NCI-H345 treated with DMSO at 0.1 percent for 48 hours (cell line): ENCODE measurements at regions not wholly inside any gene's neighbourhood (a gene's known extent, or its start where the extent isn't known, plus 50 kb on each side); places are given as distances from the start of the nearest gene placed in this dataset.
"Not testable (repeated sequence)": the region's sequence is repeated elsewhere in the genome, so short reads cannot be mapped to it uniquely, and the experiment has no call there.

Experiments used
- DNase-seq: peaks from one replicate; lab custom pipeline; 2025; ENCODE audit not compliant: unreplicated experiment; lab: John Stamatoyannopoulos, UW

DNA sequence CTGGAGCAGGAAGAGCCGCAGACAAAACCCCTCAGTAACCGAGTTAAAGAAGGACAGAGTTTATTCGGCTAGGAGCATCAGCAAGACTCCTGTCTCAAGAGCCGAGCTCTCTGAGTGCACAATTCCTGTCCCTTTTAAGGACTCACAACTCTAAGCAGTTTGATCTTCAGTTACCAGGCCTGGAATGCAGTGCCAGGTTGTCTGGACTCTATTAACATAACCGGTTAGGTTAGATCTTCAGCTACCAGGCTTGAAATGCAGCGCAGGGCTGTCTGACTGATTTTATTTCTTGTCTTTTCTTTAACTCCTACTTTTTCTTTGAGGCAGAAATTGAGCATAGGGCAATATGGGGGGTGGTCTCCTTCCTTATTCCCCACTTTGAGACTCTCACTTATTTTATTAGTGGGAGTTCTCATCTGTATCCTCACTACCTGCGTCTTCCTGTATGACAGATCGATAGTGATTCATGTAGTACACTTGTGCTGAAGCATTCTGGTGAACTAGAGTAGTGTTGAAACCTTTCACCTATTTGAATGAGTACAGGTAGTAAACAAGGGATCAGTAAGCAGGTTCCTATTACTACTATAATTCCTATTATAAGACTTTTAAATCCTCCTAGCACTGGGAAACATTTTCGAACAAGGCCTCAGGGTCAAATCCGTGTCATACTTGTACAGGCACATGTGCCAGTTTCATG, 325.0 kb downstream of the CGGBP1 start:
- DNase-seq = no peak

DNA sequence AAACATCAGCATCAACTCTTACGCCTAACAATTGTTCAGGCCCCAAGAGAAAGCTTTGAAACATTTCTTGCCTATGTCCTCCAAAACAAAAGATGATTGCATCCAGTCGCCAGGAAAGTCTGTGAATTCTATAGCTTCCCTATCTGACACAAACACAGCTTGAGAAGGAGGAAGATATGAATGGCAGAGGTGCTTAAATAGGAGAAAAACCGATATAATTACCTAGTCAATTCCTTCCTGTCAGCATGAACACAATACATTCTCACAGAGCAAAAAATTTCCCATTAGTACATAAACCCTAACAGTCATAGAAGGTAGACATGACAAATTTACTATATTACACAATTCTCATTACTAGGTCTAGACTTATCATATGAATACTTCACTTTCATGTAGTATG, 326.5 kb downstream of the CGGBP1 start:
- no peak for DNase-seq

DNA sequence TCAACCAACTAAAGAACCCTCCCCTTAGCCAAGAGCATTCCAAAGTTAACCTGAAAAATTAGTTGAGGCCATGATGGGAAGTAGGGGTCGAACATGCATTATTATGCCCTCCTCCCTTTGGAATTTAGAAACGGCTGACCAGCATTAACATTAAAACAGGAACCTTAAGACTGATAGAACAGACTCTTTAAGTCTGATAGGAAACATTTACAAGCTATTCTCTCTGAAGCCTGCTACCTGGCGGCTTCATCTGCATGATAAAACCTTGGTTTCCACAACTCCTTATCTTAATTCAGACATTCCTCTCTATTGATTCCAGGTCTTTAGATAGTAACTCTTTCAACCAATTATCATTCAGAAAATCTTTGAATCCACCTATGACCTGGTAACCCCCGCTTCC, 331.0 kb downstream of the CGGBP1 start:
- DNase-seq = no peak

DNA sequence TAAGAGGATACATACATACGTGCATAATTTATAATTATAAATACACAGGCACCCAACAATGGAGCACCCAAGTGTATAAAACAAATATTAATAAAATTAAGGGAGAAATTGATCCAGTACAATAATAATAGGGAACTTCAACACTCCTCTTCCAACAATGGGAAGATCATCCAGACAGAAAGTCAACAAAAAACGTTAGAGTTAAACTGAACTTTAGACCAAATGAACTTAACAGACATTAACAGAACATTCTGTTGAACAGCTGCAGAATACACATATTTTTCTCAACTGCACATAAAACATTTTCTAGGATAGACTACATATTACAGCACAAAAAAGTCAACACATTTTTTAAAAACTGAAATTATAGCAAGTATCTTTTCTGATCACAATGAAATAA, 339.7 kb downstream of the CGGBP1 start:
- DNase-seq = no peak

DNA sequence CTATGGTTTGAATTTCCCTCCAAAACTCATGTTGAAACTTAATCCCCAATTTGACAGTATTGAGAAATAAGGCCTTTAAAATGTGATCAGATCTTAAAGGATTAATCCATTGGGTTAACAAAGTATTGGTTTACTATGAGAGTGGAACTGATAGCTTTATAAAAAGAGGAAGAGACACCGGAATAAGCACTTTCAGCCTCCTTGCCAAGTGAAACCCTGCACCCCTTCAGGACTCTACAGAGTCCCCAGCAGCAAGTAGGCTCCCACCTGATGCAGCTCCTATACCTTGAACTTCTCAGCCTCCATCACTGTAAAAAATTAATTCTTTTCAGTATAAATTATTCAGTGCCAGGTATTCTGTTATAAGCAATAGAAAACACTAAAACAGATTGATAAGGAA, 348.3 kb downstream of the CGGBP1 start:
- no peak for DNase-seq

DNA sequence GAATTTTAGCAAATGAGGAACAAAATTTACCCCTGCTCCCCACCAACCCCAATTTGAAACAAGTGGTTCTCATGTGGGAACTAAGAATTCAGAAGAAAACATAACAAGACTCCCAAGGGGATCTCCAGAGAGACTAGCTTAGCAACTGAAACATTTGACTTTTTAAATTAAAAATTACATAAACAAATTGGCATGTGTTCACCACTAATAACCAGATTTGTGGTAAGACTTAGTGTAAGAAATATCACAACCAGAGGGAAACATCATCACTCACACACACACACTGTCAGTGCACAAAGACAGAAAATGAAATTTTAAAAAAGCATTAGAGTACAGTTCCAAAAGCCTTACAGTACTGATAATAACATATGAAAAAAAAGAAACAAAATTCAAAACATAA, 348.8 kb downstream of the CGGBP1 start:
- no peak for DNase-seq

DNA sequence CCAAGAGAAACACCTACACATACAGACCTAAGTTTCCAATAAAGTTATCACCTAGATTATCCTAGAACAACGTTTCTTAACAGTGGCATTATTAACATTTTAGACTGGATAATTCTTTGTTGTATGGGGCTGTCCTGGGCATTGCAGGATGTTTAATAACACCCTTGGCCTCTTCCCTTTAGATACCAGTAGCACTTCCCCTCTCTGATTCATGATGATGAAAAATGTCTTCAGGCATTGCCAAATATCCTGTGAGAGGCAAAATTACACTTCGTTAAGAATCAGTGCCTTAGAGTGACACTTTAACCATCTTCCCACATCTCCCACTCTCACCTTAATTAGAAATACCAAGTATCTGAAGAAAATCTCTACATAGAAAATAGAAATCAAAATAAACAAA, 352.6 kb downstream of the CGGBP1 start:
- DNase-seq = no peak

DNA sequence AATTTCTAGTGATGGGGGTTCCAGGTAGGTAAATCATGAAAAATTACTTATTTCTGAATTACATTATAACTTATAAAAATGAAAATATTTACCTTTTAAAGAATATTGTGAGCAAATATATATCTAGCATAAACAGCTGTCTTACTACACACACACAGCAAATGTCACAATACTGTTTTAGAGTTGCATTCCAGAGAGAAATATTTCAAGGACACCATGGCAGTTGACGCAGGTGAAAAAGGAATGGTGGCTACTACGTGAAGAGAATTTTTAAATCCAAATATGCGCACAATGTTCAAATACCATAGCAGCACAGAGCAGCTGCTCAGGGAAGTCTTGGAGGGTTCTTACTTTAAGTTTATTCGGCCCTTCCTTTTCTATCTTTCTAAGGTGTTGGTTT, 356.2 kb downstream of the CGGBP1 start:
- no peak for DNase-seq

DNA sequence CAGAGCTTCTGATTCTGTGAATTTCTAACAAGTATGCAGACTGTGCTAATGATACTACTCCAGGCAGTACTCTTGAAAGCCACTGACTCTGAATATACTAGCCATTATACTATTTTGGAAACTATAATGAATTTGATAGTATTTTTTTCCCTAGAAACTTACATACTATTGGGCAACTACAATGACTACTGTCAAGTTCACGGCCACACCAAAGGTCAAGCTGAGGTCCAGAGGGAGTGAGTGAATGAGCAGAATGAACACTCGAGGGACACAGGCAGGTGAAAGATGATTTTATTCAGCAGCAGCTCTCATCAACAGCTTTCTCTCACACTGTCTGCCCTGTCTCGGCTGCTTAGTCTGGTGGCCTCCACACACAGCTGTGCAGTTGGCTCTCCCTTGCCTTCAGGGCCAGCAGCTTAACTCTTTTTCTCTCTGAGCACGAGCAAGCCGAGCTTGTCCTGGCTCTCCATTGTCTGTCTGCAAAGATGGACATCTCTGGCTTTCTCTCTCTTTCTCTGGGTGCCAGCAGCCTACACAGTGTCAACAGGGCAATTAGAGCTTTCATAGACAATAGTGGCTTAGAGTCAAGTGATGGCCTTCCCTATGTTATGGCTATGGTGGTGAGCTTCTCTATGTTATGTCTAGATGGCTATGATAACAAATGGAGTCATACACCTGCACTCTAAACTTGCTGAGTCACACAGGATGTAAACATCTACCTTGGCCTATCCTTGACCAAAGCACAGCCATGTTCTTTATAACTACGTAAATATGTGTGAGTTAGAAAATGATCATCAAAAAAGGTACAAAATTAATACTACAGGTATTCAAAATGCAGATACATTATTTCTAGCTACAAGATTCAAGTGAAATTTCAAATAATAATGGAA, 362.4 kb downstream of the CGGBP1 start:
- no peak for DNase-seq

DNA sequence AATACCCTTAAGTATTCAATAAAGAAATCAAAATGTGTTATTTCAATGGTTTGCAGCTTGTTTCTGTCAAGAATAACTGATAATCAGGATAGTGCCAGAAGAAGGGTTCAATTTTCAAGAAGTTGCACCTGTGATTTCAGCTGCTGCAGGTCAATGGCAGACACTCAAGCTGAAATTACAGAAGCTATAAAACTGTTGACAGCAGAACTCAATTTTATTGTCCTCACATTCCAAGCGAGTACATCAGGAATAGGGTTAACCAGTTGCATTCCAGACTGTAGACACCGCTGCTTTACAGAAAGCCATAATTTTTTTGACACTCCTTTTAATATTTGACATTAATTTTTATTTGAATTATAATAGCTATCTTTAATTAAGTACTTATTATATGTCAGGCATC, 364.1 kb downstream of the CGGBP1 start:
- DNase-seq = no peak

DNA sequence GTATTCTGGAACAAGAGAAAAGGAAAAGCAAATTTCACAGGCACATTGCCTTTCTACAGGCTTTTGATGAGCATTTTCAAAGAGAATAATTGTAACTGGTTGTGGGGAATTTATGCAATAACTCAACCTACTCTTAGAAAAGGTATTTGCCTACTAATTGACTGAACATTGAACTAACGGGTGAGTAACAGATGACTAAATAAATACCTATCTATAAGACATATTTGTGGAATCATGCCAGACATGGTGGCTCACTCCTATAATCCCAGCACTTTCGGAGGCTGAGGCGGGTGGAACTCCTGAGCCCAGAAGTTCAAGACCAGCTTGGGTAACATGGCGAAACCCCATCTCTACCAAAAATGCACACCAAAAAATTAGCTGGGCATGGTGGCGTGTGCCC, 367.7 kb downstream of the CGGBP1 start:
- no peak for DNase-seq

DNA sequence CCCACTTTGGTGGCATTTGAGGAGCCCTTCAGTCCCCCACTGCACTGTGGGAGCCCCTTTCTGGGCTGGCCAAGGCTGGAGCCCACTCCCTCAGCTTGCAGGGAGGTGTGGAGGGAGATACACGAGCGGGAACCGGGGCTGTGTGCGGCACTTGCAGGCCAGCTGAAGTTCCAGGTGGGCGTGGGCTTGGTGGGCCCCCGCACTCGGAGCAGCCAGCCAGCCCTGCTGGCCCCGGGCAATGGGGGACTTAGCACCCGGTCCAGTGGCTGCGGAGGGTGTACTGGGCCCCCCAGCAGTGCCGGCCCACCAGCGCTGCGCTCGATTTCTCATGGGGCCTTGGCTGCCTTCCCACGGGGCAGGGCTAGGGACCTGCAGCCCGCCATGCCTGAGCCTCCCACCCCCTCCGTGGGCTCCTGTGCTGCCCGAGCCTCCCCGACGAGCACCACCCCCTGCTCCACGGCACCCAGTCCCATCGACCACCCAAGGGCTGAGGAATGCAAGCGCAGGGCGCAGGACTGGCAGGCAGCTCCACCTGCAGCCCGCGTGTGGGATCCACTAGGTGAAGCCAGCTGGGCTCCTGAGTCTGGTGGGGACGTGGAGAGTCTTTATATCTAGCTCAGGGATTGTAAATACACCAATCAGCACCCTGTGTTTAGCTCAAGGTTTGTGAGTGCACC, 379.7 kb downstream of the CGGBP1 start:
- not testable (repeated sequence) for DNase-seq

DNA sequence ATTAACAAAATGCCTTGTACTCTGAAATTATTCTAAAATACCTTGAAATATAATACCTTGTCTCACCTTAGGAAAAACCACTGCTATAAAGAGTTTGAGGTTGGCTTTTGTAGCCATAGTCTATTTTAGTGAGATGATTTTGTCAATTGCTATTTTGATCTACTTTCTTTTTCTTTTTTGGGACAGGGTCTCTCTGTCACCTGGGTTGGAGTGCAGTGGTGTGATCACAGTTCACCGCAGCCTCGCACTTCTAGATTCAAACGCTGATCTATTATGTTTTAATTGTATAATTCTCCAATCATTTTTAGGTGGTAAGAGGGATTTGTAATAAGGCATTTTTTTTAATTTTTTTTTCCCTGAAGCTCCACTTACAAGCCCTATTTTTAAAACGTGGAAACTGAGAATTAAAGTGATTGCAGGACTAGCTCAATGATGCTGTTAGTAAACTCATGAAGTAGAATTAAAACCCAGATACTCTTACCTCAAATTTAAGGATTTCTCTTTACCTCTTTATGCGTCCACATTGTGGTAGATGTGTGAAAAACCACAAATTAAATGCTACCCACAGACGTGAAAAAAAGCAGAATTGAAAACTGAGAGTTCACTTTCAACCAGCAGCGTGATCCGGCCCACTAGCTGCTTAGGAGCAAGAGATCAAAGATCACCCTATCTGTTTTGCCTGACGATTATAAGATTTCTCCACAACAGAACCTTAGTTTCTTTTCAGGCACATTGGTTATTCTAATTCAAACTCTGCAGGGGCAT, 384.2 kb downstream of the CGGBP1 start:
- no peak for DNase-seq

DNA sequence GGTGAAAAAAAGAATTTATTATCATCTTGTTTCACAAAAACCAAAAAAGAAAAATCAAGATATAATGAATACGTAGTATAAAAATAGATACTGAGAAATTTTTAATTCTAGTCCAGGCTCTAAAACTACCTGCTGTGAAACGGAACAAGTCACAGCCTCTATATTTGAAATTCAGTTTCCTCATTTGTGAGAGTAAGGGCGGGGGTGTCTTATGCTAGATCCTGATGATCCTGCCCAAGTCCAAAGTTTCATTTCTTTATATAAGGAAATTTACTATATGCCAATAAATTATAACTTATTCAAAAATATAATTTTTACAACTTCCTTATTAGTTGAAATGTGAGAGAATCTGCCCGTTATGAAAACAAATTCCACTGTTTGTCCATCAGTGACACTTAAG, 385.7 kb downstream of the CGGBP1 start:
- no peak for DNase-seq

DNA sequence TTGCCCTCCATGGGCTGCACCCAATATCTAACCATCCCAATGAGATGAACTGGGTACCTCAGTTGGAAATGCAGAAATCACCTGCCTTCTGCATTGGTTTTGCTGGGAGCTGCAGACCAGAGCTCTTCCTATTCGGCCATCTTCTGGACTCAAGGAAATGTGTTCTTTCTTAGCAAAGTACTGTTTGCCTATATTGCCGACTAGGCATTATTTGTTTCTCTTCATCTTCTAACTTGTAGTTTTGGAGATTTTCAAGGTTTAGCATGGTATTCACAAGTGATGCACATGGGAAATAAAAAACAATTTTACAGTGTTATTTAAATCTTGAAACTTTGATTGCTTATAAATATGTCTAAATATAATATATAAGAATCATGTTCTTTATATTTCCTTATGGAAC, 377.8 kb upstream of the POU1F1 start:
- no peak for DNase-seq

DNA sequence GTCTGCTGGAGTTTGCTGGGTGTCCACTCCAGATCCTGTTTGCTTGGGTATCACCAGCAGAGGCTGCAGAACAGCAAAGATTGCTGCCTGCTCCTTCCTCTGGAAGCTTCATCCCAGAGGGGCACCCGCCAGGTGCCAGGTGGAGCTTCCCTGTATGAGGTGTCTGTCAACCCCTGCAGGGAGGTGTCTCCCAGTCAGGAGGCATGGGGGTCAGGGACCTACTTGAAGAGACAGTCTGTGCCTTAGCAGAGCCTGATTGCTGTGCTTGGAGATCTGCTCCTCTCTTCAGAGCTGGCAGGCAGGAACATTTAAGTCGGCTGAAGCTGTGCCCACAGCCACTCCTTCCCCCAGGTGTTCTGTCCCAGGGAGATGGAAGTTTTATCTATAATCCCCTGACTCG, 376.8 kb upstream of the POU1F1 start:
- DNase-seq = not testable (repeated sequence)

DNA sequence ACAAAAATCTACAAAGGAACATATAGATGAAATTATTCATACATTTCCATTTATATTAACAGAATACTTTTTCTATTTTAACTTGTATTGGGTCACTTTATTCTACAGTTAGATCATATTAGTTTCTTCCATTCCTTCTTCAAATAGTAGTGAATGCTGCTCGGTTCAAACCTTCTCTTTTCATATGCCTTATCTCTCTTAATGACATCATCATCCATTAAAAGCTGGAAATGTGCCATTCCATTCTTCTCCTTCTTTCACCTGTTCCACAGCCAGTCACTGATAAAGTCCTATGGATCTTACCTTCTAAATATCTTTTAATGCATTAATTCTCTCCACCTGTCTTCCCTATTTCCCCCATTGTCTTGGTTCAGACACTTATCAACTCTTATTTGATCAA, 358.0 kb upstream of the POU1F1 start:
- no peak for DNase-seq

DNA sequence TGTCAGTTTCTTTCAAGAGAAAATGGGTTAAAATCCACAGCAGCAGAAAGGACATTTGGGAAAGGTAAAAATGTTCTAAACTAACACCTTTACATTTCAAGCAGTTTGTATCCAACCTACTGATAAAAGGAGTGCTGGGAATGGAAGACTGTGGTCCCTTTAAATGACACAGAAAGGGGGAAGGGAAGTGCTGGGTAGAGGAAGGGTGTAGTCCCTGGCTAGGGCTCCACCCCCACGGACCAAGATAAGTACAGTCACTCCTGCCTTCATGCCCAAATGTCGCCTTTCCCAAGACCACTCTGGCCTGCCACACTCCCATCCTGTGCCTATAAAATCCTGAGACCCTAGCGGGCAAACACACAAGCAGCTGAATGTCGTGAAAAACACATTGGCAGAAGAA, 350.9 kb upstream of the POU1F1 start:
- no peak for DNase-seq

DNA sequence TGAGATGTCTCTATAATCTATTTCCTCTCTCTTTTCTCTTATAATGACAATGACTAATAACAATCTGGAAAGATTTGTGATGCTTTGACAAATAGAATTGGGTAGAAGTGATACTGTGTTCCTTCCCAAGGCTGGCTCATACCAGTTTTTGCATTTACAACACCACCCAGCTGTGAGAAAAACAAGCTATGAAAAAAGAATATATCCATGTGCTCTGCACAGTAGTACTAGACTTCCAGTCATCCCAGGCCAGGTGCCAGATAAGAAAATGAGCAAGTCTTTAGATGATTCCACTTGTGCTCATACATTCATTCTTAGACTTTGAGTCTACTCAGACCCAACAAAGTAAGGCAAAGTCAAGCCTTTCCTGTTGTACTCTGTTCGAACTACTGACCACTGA, 350.2 kb upstream of the POU1F1 start:
- DNase-seq = no peak

DNA sequence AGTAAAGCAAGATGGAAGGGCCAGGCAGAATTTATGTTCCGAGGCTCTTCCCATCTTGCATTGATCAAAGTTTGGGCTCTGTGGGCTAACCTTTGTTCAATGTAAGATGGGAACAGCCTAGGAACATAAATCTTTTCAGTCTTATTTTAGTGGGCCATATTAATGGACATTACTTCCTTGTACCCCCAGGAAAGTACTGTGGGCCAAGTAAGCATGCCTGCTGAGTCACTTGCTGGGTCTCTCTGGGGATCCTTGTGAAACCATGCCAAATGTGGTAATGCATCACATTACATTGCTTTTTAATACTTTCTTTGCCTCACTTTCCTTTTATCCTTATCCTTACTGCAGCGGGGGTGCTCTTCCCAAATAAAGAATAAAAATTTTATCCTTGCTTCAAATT, 349.5 kb upstream of the POU1F1 start:
- no peak for DNase-seq

DNA sequence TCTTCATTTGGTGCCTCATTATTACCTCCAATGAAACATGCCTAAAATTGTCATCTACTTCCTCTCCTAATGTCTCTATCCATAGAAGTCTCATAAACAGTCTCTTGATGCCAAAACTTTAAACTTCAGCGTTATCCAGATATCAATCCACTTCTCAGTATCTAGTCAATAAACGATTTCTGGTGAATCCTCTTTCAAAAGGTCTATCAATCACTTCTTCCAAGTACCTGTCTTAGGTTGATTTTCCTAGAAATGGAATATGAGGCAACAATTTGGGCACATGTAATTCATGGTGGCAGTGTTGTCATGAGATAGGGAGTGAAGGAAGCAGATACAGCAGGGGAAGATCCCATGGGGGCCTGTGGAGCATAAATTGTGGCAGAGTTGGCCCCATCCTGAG, 348.5 kb upstream of the POU1F1 start:
- no peak for DNase-seq
